ENCODE measurements at regions not wholly inside any gene's neighbourhood (a gene's known extent, or its start where the extent isn't known, plus 50 kb on each side); places are given as distances from the start of the nearest gene placed in this dataset.
"Not testable (repeated sequence)": the region's sequence is repeated elsewhere in the genome, so short reads cannot be mapped to it uniquely, and the experiment has no call there.

DNA sequence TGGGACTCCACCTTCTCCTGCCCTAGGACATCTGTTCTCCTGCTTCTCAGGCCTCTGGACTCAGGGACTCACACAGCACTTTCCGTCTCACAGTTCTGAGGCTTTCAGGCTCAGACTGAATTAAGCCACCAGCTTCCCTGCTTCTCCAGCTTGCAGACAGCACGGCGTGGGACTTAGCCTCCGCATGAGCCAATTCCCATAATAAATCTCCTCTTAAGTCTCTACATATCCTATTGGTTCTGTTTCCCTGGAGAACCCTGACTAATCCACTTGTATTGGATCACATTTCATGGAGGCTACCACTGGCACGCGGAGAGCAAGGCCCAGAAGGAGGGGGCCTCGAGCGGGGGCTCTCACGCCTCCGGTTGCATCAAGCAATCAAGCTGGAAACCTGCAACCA, 1313.6 kb downstream of the TBC1D22A start:
- no peak for DNase-seq

DNA sequence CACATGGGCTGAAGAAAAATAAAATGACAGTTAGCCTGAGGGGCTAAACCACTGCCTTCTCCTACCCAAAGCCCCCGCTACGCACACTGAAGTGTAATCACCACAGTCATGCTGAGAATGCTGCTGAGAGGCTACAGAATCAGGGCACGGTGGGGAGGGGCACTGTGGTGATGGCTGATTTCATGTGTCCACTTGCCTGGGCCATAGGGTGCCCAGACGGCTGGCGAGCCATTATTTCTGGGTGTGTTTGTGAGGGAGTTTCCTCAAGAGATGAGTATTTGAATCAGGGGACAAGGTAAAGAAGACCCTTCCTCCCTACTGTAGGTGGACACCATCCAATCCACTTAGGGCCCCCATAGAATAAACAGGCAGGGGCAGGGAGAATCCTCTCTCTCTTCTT, 1313.2 kb downstream of the TBC1D22A start:
- no peak for DNase-seq

DNA sequence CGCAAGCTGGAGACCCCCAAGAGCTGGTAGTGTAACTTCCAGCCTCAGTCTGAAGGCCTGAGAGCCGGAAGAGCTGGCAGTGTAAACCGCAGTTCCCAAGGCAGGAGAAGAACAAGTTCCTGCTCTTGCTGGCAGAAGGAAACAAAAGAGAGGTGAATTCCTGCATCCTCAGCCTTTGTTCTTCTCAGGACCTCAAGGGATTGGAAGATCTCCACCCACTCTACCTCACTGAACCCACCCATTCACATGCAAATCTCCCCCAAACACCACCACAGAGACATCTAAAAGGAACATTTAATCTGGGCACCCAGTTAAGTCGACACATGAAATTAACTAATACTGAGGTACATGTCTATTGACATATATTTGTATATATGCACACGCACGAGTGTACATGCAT, 1310.3 kb downstream of the TBC1D22A start:
- DNase-seq: no peak

DNA sequence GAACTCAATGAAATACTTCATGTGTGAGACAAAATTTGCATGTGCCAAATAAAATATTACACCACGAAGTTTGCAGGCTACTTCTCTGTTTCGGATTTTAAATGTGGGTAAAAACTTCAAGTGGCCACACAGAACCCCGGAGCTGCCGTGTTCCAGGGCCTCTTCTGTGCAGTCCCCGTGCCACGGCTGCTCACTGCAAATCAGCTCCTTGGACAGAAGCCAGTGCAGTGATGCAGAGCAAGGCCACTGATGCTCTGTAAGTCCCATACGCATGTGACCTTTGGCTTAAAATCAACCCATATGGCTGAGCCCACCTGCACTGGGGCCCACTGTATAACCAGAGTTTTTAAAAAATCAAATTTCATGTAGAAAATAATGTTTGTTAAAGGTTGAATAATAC, 1309.4 kb downstream of the TBC1D22A start:
- DNase-seq: no peak

DNA sequence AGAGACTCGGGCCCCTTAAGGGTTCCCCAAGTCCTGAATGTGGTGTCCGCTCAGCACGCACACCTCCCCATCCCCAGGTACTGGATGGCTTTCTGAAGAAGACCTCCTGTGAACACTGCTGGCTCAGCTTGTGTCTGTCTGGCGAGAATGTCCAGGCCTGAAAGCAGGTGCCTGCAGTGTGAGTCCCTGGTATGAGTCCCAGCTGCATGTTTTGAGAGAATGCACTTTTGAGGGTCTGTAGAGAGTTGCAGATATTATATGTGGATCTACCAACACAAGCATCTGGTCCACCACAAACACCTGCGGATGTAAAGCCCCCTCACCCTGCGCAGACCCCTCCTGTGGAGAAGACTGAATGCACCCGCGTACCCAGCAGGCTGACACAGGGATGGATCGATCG, 1308.9 kb downstream of the TBC1D22A start:
- DNase-seq: no peak

DNA sequence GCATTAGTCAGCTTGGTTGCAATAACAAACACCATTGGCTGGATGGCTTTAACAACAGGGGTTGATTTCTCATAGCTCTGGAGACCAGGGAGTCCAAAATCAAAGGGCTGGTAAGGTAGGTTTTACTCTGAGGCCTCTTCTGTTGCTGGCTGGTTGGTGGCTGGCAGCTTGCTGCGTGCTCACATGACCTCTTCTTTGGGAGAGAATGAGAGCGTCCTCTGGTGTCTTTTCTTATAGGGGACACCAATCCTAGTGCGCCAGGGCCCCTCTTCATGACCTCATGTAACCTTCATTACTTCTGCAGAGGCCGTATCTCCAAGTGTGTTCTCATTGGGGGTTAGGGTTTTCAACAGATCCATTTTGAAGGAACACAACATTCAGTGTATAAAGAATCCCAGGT, 1308.3 kb downstream of the TBC1D22A start:
- DNase-seq: no peak

DNA sequence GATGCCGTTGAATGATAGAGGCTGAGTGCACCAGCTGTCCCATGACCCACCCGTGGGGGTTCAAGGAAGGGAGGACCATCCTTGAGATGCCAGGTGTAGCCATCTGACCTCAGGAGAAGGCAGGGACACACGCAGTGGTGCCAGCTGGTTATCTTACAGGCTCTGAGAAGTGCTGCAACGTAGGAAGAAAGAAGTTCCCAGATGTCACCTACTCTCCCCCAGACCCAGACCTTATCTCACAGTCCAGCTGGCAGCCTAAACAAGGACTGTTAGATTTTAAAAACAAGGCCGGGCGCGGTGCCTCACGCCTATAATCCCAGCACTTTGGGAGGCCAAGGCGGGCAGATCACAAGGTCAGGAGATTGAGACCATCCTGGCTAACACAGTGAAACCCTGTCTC, 1307.6 kb downstream of the TBC1D22A start:
- DNase-seq: no peak

DNA sequence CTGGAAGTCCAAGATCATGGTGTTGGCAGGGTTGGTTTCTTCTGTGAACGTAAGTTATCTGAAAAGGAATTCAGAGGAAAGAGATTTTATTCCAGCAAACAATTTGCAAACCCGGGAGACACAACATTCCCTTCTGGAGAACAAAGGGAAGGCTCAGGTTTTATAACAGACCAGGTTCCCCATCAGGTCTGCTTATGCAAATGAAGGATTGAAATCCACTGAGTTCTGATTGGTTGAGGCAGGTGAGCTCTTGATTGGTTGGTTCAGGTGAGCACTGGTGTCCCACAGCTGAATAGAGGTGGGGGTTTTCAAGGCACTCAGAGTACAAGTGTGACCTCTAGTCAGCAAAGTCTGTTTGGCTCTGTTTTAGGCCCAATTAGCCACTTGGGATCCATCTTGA, 1306.8 kb downstream of the TBC1D22A start:
- no peak for DNase-seq

DNA sequence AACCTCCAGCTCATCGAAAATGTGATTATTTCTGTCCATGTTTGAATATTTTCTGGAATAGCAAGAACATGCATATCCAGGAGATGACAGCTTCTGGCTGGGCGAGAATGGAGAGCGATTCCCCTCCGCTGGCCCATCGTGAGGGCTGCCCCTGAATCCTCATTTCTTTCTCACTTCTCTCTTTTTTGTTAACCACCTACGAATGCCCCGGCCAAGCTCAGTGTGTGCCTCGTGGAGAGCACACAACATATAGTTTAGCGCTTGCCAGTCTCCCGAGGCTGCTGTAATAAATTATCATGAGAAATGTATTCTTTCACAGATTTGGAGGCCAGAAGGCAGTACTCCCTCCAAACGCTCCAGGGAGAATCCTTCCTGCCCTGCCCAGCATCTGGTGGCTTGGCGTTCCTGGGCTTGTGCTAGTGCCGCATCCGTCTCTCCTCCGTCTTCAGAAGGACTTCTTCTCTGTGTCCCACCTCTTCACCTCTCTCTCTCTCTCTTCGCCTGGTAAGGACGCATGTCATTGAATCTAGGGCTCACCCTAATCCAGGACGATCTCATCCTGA, 1306.0 kb downstream of the TBC1D22A start:
- DNase-seq: no peak

DNA sequence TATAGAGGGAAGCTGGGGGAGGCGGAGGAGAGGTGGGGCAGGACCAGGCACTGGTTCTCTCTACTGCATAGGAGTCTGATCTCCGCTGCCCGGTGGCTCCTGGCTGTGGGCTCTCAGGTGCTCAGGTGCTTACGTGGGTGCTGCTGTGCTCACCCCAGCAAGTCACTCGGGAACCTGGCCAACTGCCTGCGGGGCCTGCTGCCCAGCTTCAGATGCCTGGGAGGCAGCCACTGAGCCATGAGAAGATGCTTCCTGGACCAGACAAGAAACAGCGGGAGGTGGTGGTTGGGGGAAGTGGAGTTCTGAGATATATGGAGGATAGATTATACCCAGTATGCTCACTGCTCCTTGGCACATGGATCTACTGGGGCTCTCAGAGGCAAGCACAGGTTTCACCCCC, 1303.4 kb downstream of the TBC1D22A start:
- no peak for DNase-seq

DNA sequence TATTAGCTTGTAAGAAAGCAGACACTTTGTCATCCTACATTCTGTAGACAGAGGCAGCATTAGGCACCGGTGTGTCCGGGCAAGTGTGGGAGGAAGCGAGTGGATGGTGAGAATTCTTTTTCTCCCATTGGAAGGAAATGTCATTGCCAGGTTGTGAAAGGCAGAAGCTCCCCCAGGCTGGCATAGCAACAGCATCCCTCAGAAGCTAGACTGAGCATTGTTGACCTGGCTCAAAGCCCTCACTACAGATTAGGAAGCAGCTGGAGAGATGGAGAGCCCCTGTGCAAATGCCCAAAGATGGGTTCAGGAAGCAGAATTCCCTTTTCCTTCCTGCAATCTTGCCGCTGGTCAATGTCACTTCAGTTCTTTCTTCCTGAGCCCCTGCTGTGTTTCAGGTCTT, 1299.3 kb downstream of the TBC1D22A start:
- no peak for DNase-seq

DNA sequence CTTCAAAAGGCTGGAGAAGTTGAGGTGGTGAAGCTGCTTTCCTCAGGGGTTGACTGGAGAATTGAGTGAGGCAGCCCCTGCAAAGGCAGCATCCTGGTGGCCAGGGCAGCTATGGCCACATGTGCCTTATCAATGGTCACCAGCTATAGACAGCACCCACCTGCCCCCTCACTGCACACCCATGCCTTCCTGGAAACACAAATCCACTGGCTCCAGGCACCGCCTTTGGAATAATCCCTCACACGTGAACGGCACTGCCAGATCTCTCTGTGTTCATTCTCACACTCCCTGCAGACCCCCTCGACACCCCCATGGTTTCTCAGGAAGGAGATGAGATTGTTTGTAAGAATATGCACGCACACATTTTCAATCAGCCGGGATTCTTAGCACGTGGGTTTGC, 1297.8 kb downstream of the TBC1D22A start:
- DNase-seq: no peak

DNA sequence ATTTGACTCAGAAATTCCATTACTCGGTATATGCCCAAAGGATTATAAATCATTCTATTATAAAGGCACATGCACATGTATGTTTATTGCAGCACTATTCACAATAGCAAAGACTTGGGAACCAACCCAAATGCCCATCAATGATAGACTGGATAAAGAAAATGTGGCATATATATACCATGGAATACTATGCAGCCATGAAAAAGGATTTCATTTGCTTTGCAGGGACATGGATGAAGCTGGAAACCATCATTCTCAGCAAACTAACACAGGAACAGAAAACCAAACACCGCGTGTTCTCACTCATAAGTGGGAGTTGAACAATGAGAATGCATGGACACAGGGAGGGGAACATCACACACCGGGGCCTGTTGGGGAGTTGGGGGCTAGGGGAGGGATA, 1297.1 kb downstream of the TBC1D22A start:
- DNase-seq: not testable (repeated sequence)

DNA sequence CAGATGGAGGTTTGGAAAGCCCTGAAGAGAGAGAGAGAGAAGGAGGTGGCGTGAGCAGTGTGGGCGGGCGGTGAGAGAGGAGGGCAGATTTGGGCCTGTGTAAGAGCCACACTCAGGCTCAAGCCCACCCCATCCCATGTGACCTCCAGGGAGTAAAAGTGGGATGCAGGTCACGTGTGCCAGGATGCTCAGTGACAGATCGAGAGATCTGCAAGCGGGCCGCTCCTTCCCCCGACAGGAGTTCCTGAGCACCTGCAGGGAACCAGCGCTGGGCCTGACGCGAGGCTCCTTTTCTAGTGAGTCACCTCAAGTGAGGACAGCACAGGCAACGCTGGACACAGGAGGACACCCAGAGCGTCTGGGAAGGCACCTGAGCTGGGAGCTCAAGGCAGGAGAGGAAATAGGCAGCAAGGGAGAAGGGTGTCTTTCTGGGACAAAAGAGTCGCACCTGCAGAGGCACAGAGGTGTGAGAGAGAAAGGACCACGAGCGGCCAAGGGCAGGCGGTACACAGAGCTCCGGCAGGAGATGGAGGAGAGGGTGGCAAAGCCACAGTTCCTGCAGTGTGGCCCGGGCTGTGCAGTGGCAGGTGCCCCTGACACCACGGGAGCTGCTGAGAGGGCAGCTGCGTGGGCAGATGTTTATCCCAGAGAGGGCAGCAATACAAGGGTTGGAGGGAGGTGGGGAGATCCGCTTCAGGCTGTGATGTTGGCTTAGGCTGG, 1294.8 kb downstream of the TBC1D22A start:
- DNase-seq: no peak

DNA sequence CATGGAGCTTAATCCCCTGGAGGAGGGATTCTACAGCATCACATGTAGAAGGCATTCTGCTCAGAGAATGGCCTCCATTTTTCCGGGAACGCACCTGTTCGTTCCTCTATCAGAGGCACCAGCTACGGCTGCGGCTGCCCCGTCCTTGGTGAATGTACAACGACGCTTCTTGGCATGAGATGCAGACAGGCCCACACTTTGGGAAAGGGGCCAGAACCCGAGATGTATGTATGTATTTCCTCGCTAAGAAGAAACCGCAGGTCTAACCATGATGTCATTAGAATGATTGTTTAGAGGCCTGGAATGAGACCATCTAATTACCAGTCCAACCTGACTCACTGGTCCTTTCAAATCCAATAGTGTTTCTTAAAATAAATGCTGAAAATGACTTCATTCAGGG, 1293.4 kb downstream of the TBC1D22A start:
- DNase-seq: no peak

DNA sequence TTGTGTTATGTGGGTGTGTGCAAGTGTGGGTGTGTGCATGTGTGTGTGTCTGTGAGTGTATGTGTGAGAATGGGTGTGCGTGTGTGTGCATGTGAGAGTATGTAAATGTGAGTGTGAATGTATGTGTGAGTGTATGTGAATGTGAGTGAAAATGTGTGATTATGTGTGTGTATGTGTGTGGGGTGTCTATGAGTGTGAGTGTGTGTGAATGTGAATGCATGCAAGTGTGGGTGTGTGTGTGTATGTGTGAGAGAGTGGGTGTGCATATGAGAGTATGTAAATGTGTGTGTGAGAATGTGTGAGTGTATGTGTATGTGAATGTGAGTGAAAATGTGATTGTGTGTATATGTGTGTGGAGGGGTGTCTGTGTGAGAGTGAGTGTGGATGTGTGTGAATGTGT, 1292.7 kb downstream of the TBC1D22A start:
- DNase-seq: no peak

DNA sequence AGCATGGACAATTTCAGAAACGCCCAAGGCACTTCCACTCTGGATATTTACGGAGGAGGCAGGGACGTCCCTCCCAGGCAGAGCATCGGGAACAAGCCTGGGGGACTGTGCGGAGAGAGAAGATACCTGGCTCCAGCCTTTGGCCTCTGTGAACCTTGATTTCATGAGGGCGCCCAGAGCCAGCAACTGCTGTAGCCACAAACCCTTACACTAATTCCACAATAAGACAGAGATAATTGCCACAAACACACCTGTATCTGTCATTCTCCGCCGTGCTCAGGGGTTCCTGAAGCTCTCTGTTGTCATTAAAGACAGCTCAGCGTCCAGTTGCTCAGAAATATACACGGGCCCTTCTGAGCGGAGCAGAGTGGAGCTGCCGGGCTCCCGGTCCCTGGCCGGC, 1292.1 kb downstream of the TBC1D22A start:
- DNase-seq: no peak

DNA sequence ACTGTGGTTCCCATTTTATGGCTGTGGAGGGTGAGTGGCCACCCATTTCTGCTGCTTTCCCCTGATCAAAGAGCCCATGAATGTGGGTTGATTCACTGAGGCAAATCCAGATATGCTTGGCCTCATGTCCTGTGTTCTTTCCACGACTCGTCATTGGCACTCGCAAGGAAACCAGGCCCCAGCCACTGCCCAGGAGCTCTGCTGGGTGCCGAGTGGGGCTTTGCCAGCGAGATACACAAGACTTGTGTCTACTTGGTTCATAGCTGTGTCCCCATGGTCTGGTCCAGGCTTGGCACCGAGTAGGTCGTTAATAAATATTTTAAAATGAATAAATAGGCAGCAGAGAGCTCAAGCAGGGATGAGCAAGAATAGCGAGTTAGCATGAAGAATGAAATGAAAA, 1291.5 kb downstream of the TBC1D22A start:
- DNase-seq: no peak

DNA sequence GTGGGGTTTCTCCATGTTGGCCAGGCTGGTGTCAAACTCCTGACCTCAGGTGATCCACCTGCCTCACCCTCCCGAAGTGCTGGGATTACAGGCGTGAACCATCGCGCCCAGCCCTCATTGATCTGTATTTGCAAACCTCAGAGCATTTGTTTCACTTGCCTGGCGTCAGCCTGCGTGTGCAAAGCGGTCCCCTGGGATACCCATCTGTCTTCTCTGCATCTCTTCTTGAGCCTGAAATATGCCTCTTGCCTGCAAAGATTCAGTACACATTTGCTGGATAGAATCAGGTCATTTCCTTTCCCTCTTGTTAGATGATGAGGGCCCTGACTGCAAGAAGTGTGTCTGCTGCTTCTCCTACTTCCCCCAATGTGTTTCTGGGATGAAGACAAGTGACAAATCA, 1291.0 kb downstream of the TBC1D22A start:
- DNase-seq: no peak

DNA sequence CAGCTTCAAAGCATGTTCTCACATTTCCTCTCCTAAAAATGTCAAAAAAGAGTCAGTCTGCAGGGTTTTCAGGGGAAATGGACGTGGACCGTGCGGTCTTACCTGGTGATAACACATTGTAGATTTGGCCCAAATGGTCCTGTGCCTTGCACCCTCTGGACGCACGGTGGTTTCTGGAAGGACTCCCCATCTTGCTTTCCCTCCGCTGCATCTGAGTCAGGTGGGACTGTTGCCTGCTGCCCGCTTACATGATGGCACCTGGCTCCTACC, 1290.1 kb downstream of the TBC1D22A start:
- DNase-seq: no peak

DNA sequence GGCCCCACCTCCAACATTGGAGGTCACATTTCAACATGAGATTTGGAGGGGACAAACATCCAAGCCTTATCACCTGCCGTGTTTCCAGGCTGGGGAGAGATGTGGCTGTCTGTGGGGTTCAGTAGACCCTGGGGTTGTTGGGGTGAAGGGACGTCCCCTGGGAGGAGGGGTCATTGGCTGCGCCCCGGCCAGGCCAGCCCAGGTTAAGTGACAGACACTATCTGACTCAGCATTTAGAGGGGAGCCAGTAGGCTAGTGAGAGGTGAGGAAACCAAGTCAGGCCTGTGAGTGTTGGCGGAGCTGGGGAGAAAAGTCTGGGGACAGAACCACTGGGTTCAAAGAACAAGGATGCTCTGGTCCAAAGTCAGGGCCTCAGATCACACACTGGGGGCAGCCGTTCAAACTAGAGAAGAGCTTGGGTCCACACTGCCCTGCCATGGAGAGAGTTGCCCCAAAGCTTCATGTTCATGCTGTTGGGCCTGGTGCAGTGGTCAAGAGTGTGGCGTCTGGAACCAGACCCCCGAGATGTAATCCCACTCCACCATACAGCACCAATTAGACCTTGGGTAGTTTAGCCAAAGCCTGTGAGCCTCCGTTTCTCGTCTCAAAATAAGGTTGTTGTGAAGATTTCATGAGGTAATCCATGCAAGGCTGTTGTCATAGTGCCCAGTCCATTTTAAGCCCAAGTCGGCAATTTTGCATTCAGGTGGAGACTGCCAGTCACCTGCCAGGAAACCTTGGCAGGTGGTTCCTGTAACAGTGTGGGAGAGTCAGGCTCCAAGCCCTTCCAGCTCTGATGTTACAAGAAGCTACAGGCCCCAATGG, 1289.6 kb downstream of the TBC1D22A start:
- no peak for DNase-seq

DNA sequence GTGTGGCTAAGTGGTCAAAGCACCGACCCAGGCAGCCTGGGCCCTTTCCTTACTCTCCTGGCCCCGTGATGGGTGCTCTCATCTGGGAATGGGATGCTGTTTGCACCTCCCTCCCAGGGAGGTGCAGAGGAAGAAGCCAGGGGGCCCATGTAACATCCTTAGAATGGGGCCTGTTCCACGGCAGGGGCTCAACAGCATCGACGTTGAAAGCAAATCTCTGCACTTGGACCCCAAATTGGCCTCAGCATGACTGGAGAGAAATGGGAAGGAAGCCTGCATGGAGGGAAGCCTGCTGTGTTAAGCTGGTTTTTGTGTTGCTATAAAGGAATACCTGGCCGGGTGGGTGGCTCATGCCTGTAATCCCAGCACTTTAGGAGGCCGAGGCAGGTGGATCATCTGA, 1288.4 kb downstream of the TBC1D22A start:
- DNase-seq: no peak

DNA sequence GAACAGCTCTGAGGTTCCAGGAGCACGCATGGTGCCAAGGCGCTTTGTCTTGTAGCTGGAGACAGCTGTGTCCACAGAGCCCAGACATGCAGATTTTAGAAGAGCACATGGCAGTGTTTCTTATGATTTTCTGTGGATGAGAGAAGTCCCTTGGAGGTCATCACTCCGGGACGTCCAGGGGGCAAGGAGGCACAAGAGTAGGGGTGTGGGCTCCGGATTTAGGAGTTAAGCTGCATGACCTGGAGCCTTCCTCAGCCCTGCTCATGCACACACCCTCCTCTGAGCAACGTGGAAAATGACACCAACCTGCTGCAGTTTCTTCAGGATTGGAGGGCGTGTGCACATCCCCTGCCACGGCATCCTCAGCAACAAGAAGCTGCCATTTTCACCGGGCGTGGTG, 1286.7 kb downstream of the TBC1D22A start:
- DNase-seq: no peak

DNA sequence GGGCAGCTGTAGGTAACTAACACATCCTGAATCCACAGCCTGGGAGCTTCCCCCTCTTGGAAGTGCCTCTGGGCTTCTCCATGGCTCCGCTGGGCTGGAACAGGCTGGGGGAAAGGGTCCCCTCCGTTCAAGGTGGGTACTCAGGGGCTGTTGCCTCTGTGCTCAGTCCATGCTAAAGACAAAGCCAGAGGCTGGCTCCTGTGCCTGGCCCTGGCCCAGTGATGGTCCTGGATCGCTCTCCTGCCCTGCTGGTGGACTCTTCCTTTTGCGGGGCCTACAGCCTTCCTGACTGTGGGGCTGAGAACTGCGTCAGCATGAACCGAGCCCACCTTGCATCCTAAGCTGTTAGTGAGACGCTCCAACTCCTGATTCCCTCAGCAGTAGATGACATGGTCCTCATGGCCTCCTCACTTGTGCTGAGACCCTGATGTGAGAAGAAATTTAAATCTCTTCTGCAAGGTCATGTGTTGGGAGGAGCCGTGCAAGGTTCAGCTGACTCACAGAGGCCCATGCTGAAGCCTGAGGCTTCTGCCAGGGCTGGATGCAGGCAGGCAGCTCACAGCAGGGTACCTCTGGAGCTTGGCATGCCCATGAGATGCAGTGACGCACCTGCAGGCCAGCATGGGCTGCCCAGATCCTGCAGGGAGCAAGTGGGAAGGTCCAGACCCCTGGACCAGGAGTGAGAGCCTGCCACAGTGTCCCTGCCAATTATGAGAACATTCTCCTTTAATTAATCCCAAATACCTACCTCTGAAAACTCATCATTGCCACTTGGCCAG, 1285.5 kb downstream of the TBC1D22A start:
- no peak for DNase-seq
